ENCODE measurements at regions not wholly inside any gene's neighbourhood (a gene's known extent, or its start where the extent isn't known, plus 50 kb on each side); places are given as distances from the start of the nearest gene placed in this dataset.

- TF ChIP-seq CTCF (IDR thresholded peaks at IDR 0.05), result no peak
- no peak for TF ChIP-seq POLR2A (IDR thresholded peaks at IDR 0.05)
- 82% methylated on average over 5 to 6 of the region's 6 CpGs for WGBS, 2 donors
These were observed 195.1 kb upstream of the CAND1 start for GRCh38 chr12:67074072-67074471.

GRCh38 chr12:67077617-67078016 is 191.5 kb upstream of the CAND1 start:
- intact Hi-C loops (cut with DNase I), result no loop called here
- no peaks in the 10 kb centered on the region for H3K9me3 ChIP-seq
- no peak overlapping the region for H3K27ac ChIP-seq
- WGBS, 2 donors, result 65 to 68% methylated on average over 1 of the region's 1 CpG
- H3K4me1 ChIP-seq, result no peaks in the 10 kb centered on the region
- no peaks in the 10 kb centered on the region for H3K36me3 ChIP-seq (replicated peaks in 1 of 2; ENCODE audit: insufficient read depth in 1 of 2, low read depth in 2 of 2)
- no peak overlapping the region for H3K4me3 ChIP-seq
- ATAC-seq (no peak), DNase-seq (no peak)
- TF ChIP-seq POLR2A (IDR thresholded peaks at IDR 0.05), result no peak
- no peak for TF ChIP-seq CTCF (IDR thresholded peaks at IDR 0.05)
- H3K27me3 ChIP-seq, result no peaks in the 10 kb centered on the region

More at GRCh38 chr12:67074072-67074471, 195.1 kb upstream of the CAND1 start:
- no peaks in the 10 kb centered on the region for H3K36me3 ChIP-seq (replicated peaks in 1 of 2; ENCODE audit: insufficient read depth in 1 of 2, low read depth in 2 of 2)
- no peak overlapping the region for H3K4me3 ChIP-seq
- H3K9me3 ChIP-seq, result no peaks in the 10 kb centered on the region
- H3K27me3 ChIP-seq, result no peaks in the 10 kb centered on the region
- no peaks in the 10 kb centered on the region for H3K4me1 ChIP-seq
- intact Hi-C loops (cut with DNase I), result no loop called here
- ATAC-seq, result no peak
- H3K27ac ChIP-seq, result no peak overlapping the region
- DNase-seq, result no peak

- 85 to 87% methylated on average over 4 of the region's 4 CpGs for WGBS, 2 donors
- Histone ChIP-seq H3K27ac (no peak overlapping the region), H3K36me3 (replicated peaks in 1 of 2; ENCODE audit: insufficient read depth in 1 of 2, low read depth in 2 of 2) (no peaks in the 10 kb centered on the region), H3K4me1 (no peaks in the 10 kb centered on the region), H3K9me3 (no peaks in the 10 kb centered on the region), H3K27me3 (no peaks in the 10 kb centered on the region), H3K4me3 (no peak overlapping the region)
- DNase-seq, result no peak
- TF ChIP-seq POLR2A (IDR thresholded peaks at IDR 0.05), result no peak
- no peak for TF ChIP-seq CTCF (IDR thresholded peaks at IDR 0.05)
- ATAC-seq, result no peak
- intact Hi-C loops (cut with DNase I), result no loop called here
These were observed 190.2 kb upstream of the CAND1 start for GRCh38 chr12:67078957-67079356.

- TF ChIP-seq POLR2A (IDR thresholded peaks at IDR 0.05) (no peak), CTCF (IDR thresholded peaks at IDR 0.05) (no peak)
- 34 to 37% methylated on average over 1 of the region's 1 CpG for WGBS, 2 donors
- no peak for ATAC-seq
- H3K27me3 ChIP-seq, result no peaks in the 10 kb centered on the region
- no peak overlapping the region for H3K4me3 ChIP-seq
- no peak for DNase-seq
- no peaks in the 10 kb centered on the region for H3K36me3 ChIP-seq (replicated peaks in 1 of 2; ENCODE audit: insufficient read depth in 1 of 2, low read depth in 2 of 2)
- no peaks in the 10 kb centered on the region for H3K9me3 ChIP-seq
- intact Hi-C loops (cut with DNase I), result no loop called here
- no peaks in the 10 kb centered on the region for H3K4me1 ChIP-seq
- no peak overlapping the region for H3K27ac ChIP-seq
These were observed 188.5 kb upstream of the CAND1 start for GRCh38 chr12:67080637-67081036.

- DNase-seq (no peak), ATAC-seq (no peak)
- whole genome bisulfite sequencing, 2 donors, result 27 to 31% methylated on average over 1 of the region's 1 CpG
These were observed 186.9 kb upstream of the CAND1 start for GRCh38 chr12:67082221-67082620.

More at GRCh38 chr12:67082221-67082620, 186.9 kb upstream of the CAND1 start:
- no peak overlapping the region for H3K27ac ChIP-seq
- H3K27me3 ChIP-seq, result no peaks in the 10 kb centered on the region
- TF ChIP-seq CTCF (IDR thresholded peaks at IDR 0.05), result no peak
- TF ChIP-seq POLR2A (IDR thresholded peaks at IDR 0.05), result no peak
- H3K9me3 ChIP-seq, result no peaks in the 10 kb centered on the region
- intact Hi-C loops (cut with DNase I), result no loop called here
- H3K36me3 ChIP-seq (replicated peaks in 1 of 2; ENCODE audit: insufficient read depth in 1 of 2, low read depth in 2 of 2), result no peaks in the 10 kb centered on the region
- H3K4me1 ChIP-seq, result no peaks in the 10 kb centered on the region
- no peak overlapping the region for H3K4me3 ChIP-seq
